H54 (cell line): ENCODE measurements at regions not wholly inside any gene's neighbourhood (a gene's known extent, or its start where the extent isn't known, plus 50 kb on each side); places are given as distances from the start of the nearest gene placed in this dataset.
"Not testable (repeated sequence)": the region's sequence is repeated elsewhere in the genome, so short reads cannot be mapped to it uniquely, and the experiment has no call there.

Source experiments
- DNase-seq: peaks from one replicate; pipeline ENCODE4 v3.0.0; 2011; ENCODE audit warnings: low spot score, mixed read lengths; ENCODE audit not compliant: insufficient read length
- FAIRE-seq: peaks from 3 replicates; lab custom pipeline; 2011; peaks lifted over from hg19 to GRCh38; lab: Jason Lieb, UNC
- POLR2A ChIP-seq: IDR thresholded peaks from 2 replicates; pipeline ENCODE4 v1.6.1; 2011; ENCODE audit warnings: low read depth, mild to moderate bottlenecking, low read length

DNA sequence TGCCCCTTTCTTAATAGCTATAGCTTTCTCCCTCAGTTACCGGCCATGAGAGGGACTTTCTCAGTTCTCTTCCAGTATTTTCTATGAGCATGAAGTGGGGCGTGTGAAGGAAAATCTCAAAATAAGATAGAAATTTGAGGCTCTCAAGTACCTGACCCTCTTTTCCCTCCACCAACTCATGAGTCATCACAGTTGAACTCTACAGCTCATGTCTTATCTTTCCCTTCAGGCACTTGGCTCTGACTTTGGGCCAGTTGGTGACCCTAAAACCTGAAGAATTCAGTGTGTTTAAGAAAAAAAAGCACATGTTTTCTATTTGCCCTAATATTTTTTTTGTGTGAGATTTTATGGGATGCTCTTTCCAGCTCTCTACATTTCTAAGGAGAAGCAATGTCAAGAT is 896.7 kb upstream of the ZEB2 start:
- TF ChIP-seq POLR2A = no peak
- FAIRE-seq (no peak), DNase-seq (no peak)

DNA sequence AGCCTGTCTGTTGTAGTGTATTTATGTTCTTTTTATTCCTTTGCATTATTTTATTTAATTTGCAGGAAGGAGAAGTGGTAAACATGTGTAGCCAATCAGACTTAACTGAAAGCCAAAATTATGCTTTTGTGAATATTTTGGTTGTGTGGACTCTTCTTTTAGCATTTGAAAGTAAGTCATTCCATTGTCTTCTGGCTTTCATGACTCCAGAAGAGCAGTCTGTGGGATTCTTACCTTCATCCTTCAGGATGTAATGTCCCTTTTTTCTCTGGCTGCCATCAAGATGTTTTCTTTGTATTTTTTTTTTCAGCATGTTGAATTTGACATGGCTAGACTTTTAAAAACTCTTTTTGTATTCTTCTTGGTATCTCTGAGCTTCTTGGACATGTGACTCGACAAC is 895.2 kb upstream of the ZEB2 start:
- no peak for DNase-seq
- no peak for FAIRE-seq
- no peak for TF ChIP-seq POLR2A

DNA sequence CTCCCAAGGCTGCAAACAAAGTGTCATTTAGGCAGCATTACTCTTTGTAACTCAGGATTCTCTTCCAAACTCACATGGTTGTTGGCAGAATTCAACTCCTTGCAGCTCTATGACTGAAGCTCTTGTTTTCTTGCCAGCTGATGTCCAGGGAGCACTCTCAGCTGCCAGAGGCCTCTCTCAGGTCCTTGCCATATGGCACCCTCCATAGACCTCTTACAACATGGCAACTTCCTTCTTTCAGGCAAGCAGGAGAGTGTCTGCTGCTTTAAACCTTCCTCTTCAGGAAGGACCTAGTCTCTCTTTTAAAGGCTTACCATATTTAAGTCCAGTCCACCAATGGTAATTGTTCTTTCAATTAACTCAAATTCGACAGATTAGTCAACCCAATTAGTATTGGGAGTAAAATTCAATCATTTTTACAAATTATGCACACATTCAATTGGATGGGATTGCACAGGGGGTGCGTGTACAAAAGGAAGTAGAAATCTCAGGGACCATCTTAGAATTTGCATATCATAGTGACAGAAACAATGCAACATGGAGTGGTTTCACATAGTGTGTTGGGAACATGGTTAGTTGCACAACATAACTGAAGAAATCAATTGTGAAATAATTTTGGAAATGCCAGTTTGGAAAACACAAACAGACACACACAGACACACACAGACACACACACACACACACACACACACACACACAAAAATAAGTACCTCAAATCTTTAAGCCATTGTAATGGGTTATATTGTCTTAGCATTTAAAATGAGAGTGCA is 893.5 kb upstream of the ZEB2 start:
- TF ChIP-seq POLR2A = no peak
- no peak for FAIRE-seq
- no peak for DNase-seq

DNA sequence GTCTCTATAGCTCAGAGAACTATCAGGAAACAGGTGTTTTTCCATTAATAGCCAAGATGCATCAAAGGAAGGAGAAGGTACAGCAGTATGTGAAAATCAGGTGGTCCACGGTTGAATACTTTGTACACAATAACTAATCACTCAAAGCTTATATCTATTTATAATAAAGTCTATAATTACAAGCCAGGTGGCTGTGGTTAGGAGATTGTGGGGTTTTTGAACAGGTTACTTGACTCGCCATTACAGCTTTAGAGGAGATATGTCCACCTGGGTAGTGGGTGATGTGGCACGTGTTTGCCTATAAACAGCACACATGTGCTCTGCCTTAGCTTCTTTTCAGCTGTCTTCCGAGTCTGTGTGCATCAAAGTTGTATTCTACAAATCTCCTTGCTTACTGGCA is 892.2 kb upstream of the ZEB2 start:
- DNase-seq = no peak
- FAIRE-seq = no peak

DNA sequence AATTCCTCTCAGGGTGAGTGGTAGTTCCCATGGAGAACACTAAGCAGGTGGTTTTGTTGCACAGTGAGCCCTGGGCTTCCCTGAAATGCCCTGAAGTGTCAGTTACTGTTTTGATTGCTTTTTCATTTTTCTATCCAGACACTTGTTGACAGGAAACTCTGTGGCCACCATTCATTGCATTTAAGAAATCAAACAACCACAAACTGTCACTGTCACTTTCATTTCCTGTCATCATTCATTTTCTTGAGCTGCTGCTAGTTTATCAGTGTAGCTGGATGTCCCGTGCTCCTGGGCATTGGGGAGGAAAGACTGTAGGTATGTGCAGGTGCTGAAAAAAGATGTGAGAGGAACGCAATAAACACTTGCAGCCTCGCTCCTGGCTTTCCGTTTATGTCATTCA is 891.6 kb upstream of the ZEB2 start:
- FAIRE-seq = no peak
- no peak for TF ChIP-seq POLR2A
- DNase-seq = no peak

More for the DNA sequence above, 892.2 kb upstream of the ZEB2 start:
- TF ChIP-seq POLR2A = no peak

DNA sequence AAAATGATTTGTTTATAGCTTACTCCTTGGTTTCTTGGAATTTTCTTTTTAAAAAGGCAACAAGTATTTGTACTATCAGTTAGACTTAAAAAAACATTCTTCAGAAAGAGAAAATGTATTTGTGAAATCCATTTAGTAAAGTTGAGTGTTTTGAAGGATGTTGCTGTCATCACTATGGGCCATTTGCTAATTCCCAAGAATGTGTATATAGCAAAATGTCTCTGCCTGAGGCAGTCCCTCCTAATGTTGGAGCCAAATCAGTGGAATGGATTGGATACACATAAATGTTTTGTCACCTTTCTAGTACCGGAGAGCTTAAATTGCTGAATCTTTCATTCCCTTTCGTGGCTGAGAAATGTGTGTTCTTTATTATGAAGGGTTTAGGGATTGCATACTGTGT is 890.2 kb upstream of the ZEB2 start:
- DNase-seq (no peak), FAIRE-seq (no peak)
- TF ChIP-seq POLR2A = no peak

DNA sequence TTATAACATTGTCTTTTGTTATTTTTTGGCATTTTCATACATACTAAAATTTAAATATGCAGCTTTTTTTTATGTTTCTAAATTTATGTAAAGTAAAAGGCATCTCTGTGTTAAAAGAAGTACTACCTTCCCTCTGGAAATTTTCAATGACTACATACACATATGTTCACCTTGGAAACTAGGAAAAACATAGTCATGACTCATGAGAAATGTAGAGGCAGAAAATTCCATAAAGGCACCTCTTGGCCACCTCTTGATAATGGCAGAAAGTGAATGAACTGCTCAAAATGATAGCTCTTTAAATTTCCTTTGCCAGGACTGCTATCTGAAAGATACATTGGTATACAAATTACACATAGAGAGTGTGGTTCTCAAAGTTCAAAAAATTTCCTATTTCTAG is 889.1 kb upstream of the ZEB2 start:
- FAIRE-seq (peak; percentile 27), DNase-seq (no peak)
- TF ChIP-seq POLR2A = no peak

DNA sequence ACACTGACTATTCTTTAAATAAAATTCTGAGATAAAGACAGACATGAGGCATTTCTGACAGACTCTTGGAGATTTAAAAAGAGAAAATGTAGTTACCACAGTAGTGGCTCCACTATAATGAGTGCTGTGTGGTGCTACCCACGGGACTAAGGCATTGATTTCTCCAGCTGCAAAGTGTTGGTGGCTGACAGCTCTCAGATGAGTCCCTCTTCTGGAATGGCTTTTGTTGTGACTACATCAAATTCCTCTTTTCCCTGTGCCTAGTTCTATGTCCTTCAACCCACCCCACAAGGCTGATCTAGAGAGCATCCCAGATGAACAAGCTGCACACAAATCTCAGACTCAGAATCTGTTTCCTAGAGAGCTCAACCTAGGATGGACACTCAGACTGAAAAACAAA is 884.8 kb upstream of the ZEB2 start:
- TF ChIP-seq POLR2A = no peak
- FAIRE-seq = no peak
- no peak for DNase-seq

DNA sequence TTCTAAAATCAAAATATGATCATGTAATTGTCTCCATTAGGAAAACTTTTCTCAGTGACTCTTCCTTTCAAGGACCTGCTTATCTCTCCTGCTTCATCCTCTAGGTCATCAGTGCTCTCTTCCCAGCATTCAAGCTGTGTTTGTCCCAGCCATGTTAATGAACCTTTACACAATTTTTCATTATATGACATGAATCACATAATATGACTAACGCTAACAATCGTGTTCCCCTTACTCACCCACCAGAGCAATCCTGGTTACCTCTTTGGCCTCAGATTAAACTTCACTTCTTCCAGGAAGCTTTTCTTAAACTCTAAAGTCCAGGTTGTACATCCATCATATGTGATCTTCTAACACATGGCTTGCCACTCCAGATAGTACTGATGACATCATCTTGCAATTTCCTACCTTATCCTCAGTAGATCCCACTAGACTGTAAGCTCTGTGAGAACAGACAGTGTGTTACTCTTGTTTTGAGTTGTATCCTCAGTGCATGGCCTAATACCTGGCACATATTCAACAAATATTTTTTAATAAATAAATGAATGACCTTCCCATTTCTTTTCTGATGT is 882.9 kb upstream of the ZEB2 start:
- FAIRE-seq (no peak), DNase-seq (no peak)
- TF ChIP-seq POLR2A = no peak

DNA sequence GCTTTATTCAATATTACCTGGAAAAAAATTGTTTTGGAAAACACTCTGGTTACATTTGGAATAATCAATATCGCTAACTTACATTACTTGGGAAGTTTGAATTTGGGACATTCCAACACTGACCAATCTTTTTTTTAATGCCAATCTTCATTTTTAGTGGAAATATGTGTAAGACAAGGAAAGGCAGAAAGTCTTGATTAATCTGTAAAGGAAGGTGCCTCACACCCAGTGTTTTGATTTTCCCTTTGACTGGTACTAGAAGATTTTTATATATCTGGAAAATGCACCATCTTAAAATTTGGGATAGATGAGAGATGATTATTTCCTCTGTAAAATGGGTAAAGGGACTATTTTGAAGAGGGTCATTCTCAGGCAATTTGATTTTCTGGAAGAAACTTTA is 879.2 kb upstream of the ZEB2 start:
- DNase-seq = no peak
- no peak for TF ChIP-seq POLR2A
- no peak for FAIRE-seq

DNA sequence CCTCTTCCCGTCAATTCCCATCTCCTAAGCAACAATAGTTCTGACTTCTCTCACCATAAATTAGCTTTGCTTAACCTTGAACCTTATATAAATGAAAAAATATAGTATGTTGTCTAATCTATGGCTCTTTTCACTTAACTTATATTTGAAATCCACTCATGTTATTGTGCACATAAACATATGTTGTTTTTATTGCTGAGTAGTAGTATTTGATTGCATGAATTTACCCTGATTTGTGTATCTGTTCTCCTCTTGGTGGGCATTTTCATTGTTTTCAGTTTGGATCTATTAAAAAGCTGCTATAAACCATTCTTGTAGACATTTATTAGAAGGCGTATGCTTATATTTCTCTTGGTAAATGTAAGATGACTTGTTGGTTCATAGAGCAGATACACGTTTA is 874.3 kb upstream of the ZEB2 start:
- DNase-seq (no peak), FAIRE-seq (no peak)
- no peak for TF ChIP-seq POLR2A

DNA sequence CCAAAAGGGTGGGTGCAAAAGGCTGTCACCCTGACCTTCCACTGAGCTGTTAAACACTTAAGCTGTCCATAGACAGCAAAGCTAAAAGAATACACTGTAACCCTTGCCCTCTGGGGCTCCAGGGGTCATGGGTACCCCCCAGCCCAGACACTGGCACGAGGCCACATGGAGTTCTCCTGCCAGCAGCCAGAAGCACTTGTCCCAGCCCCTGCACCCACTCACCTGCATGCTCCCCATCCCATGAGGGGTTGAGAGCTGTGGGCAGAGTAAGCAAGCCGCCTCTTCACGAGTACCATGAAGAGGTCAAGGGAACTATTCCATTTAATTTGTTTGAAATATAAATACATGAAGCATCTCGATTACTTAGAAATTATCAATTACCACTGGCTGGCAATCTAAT is 867.1 kb upstream of the ZEB2 start:
- TF ChIP-seq POLR2A = no peak
- FAIRE-seq (no peak), DNase-seq (no peak)

DNA sequence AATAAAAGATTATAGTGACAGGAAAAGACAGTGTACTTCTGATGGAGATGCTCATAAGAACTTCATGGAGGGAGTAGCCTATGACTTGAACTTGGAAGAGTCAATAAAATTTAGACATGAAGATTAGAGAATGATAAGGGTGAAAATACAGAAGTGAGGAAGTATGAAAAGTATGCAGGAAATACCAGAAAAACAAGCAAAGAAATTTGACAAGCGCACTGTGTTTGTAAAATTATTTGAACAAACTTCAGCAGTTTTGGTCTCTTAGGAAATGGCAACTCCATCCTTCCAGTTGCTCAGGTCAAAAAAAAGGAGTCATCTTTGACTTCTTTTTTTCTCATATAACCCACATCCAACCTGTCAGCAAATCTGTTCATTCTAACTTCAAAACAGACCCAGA is 864.0 kb upstream of the ZEB2 start:
- DNase-seq = no peak
- FAIRE-seq = no peak
- TF ChIP-seq POLR2A = no peak

DNA sequence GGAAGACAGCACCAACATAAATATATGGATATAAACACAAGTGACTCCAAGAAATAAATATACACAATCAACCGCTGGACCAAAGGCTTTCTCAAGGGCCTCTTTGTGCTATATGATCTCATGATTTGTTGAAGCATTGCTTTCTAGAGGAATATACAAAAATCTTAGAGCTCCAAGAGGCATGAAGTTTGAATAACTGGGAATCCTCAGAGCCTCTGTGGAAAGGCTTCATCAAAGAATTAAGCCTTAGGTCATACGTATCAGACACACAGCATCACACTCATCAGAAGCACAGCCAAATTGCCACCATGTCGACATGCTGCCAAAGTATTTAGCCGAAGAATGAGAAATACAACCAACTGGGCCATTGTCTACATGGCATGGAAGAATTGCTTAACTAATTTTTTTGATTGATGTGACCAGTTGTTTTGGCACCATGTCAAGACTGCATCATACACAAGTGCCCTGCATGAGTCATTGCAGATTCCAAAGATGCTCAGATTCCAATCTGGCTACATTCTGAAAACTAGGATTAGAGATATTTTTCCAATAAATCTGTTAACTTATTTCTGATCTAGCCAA is 860.6 kb upstream of the ZEB2 start:
- DNase-seq (peak; percentile 2), FAIRE-seq (peak; percentile 92)
- no peak for TF ChIP-seq POLR2A

DNA sequence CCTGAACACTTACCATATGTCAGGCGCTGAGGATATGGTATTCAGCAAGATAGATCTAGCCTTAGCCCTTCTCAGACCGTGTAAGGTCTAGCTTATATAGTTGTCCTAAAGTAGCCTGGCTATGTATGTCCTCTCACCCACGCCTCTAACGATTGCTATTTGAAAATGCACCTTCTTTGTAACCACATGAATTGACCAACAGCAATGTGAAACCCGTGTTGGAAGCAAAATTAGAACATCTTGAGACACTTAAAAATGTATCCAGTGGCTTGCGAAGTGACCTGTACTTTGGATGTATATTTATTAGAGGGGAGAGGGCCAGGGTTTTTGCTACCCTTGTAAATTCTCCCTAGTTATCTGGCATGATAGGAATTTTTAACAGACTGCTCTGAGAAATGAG is 860.0 kb upstream of the ZEB2 start:
- DNase-seq (no peak), FAIRE-seq (no peak)
- TF ChIP-seq POLR2A = no peak

DNA sequence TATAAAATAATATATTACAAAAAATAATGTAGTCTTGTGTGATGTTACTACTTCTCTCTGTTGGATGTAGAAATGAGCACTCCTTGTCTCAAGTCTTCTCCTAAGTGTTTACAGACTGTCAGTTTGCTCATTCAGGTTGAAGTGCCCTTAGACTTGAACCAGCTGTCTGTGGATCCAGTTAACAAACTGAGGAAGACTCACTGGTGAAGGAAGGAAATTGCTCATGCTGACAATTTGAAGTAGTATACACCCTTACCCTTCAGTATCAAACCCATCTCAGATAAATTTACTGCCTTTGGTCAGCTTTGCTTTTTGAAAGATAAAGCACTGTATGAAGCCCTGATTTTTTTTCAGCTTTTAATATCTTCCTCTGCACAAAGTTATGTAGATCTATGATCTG is 854.2 kb upstream of the ZEB2 start:
- TF ChIP-seq POLR2A = no peak
- DNase-seq (no peak), FAIRE-seq (no peak)

DNA sequence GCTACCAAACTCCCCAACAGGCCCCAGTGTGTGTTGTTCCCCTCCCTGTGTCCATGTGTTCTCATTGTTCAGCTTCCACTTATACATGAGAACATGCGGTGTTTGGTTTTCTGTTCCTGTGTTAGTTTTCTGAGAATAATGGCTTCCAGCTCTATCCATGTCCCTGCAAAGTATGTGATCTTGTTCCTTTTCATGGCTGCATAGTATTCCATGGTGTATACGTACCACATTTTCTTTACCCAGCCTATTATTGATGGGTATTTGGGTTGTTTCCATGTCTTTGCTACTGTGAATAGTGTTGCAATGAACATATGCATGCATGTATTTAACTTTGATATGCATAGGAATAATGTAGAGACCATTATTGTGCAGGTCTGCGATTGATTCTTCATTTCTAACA is 847.4 kb upstream of the ZEB2 start:
- FAIRE-seq = peak; percentile 6
- not testable (repeated sequence) for DNase-seq
